Muscle of leg (tissue), 3 donors: ENCODE measurements at regions not wholly inside any gene's neighbourhood (a gene's known extent, or its start where the extent isn't known, plus 50 kb on each side); places are given as distances from the start of the nearest gene placed in this dataset.
A peak's percentile ranks its signal among the peaks of the same experiment; 100 is the strongest.

Experiments
- DNase-seq: peaks from one replicate; pipeline ENCODE4 v3.0.0; 2013
- H3K27ac ChIP-seq: one replicate; pipeline ENCODE4 v1.5.1; 2013; ENCODE audit warnings: mild to moderate bottlenecking, low read length, control low read depth
- H3K27me3 ChIP-seq: one replicate; pipeline ENCODE4 v1.6.1; 2013; ENCODE audit warnings: low read length; ENCODE audit not compliant: control insufficient read depth, insufficient read depth
- H3K36me3 ChIP-seq: one replicate; pipeline ENCODE4 v1.6.1; 2013; ENCODE audit warnings: low read length; ENCODE audit not compliant: control insufficient read depth, insufficient read depth
- H3K4me1 ChIP-seq: one replicate; pipeline ENCODE4 v1.6.1; 2013; ENCODE audit warnings: low read length; ENCODE audit not compliant: control insufficient read depth, insufficient read depth
- H3K4me3 ChIP-seq: one replicate; pipeline ENCODE4 v1.5.1; 2013; ENCODE audit warnings: low read length, control low read depth
- H3K9me3 ChIP-seq: replicated peaks from 2 replicates; pipeline ENCODE4 v1.6.1; 2013; ENCODE audit warnings: low read depth, low read length; ENCODE audit not compliant: control insufficient read depth
- WGBS: methylation state at CpG from one replicate; pipeline ENCODE4 v1.1.5; 2013; ENCODE audit warnings: missing lambda C conversion rate; ENCODE audit not compliant: insufficient coverage; 5-methylcytosine and 5-hydroxymethylcytosine counted together

- no peak overlapping the region for H3K4me3 ChIP-seq
- no peaks in the 10 kb centered on the region for H3K9me3 ChIP-seq
- H3K27ac ChIP-seq, result no peak overlapping the region
- no peaks in the 10 kb centered on the region for H3K36me3 ChIP-seq
- no peak for DNase-seq
- H3K4me1 ChIP-seq, result no peaks in the 10 kb centered on the region
- WGBS, result 29% methylated on average over 2 of the region's 5 CpGs
- H3K27me3 ChIP-seq, result no peaks in the 10 kb centered on the region
Observed at GRCh38 chr2:18662689-18663088, 73.3 kb upstream of the NT5C1B start.

GRCh38 chr2:18659915-18660314 lies 70.5 kb upstream of the NT5C1B start:
- H3K27ac ChIP-seq, result no peak overlapping the region

GRCh38 chr2:18656048-18656447 lies 66.7 kb upstream of the NT5C1B start:
- WGBS, result no CpG with 5 or more reads among the region's 2 CpGs

More at GRCh38 chr2:18659915-18660314, 70.5 kb upstream of the NT5C1B start:
- H3K4me1 ChIP-seq, result no peaks in the 10 kb centered on the region
- H3K27me3 ChIP-seq, result no peaks in the 10 kb centered on the region
- H3K9me3 ChIP-seq, result no peaks in the 10 kb centered on the region
- no peak overlapping the region for H3K4me3 ChIP-seq
- DNase-seq, result no peak
- WGBS, result no CpG with 5 or more reads among the region's 1 CpG
- no peaks in the 10 kb centered on the region for H3K36me3 ChIP-seq

GRCh38 chr2:18651842-18652774 lies 62.7 kb upstream of the NT5C1B start:
- Histone ChIP-seq H3K27me3 (no peaks in the 10 kb centered on the region), H3K27ac (no peak overlapping the region), H3K4me3 (no peak overlapping the region), H3K4me1 (no peaks in the 10 kb centered on the region), H3K36me3 (no peaks in the 10 kb centered on the region), H3K9me3 (no peaks in the 10 kb centered on the region)
- DNase-seq, result peak; percentile 46
- WGBS, result 14% methylated on average over 1 of the region's 3 CpGs

More at GRCh38 chr2:18656048-18656447, 66.7 kb upstream of the NT5C1B start:
- Histone ChIP-seq H3K36me3 (no peaks in the 10 kb centered on the region), H3K27me3 (no peaks in the 10 kb centered on the region), H3K4me3 (no peak overlapping the region), H3K9me3 (no peaks in the 10 kb centered on the region), H3K27ac (no peak overlapping the region), H3K4me1 (no peaks in the 10 kb centered on the region)
- no peak for DNase-seq

GRCh38 chr2:18650221-18650620 lies 60.9 kb upstream of the NT5C1B start:
- no peak for DNase-seq
- no peaks in the 10 kb centered on the region for H3K9me3 ChIP-seq
- no CpG with 5 or more reads among the region's 2 CpGs for WGBS

GRCh38 chr2:18649502-18650135 lies 60.2 kb upstream of the NT5C1B start:
- no peaks in the 10 kb centered on the region for H3K9me3 ChIP-seq
- DNase-seq, result peak; percentile 52
- H3K27me3 ChIP-seq, result no peaks in the 10 kb centered on the region
- no peak overlapping the region for H3K4me3 ChIP-seq
- no peaks in the 10 kb centered on the region for H3K4me1 ChIP-seq
- H3K27ac ChIP-seq, result no peak overlapping the region
- WGBS, result no CpG with 5 or more reads among the region's 1 CpG
- H3K36me3 ChIP-seq, result no peaks in the 10 kb centered on the region

More at GRCh38 chr2:18650221-18650620, 60.9 kb upstream of the NT5C1B start:
- no peaks in the 10 kb centered on the region for H3K4me1 ChIP-seq
- H3K27ac ChIP-seq, result no peak overlapping the region
- H3K4me3 ChIP-seq, result no peak overlapping the region
- H3K27me3 ChIP-seq, result no peaks in the 10 kb centered on the region
- no peaks in the 10 kb centered on the region for H3K36me3 ChIP-seq

GRCh38 chr2:18648161-18648560 lies 58.8 kb upstream of the NT5C1B start:
- Histone ChIP-seq H3K4me3 (no peak overlapping the region), H3K27me3 (no peaks in the 10 kb centered on the region), H3K27ac (no peak overlapping the region), H3K36me3 (no peaks in the 10 kb centered on the region), H3K9me3 (no peaks in the 10 kb centered on the region), H3K4me1 (no peaks in the 10 kb centered on the region)
- DNase-seq, result no peak
- 69% methylated on average over 2 of the region's 3 CpGs for WGBS

GRCh38 chr2:18647731-18648130 lies 58.4 kb upstream of the NT5C1B start:
- no peak overlapping the region for H3K27ac ChIP-seq
- WGBS, result no CpG with 5 or more reads among the region's 1 CpG
- no peaks in the 10 kb centered on the region for H3K36me3 ChIP-seq
- H3K4me3 ChIP-seq, result no peak overlapping the region
- peak; percentile 38 for DNase-seq
- no peaks in the 10 kb centered on the region for H3K9me3 ChIP-seq
- no peaks in the 10 kb centered on the region for H3K27me3 ChIP-seq
- no peaks in the 10 kb centered on the region for H3K4me1 ChIP-seq

- Histone ChIP-seq H3K9me3 (no peaks in the 10 kb centered on the region), H3K27me3 (no peaks in the 10 kb centered on the region), H3K4me3 (no peak overlapping the region), H3K27ac (no peak overlapping the region), H3K4me1 (no peaks in the 10 kb centered on the region), H3K36me3 (no peaks in the 10 kb centered on the region)
- DNase-seq, result no peak
Observed at GRCh38 chr2:18645315-18645714, 55.9 kb upstream of the NT5C1B start.

- WGBS, result 88% methylated on average over 1 of the region's 2 CpGs
- no peak overlapping the region for H3K4me3 ChIP-seq
- no peaks in the 10 kb centered on the region for H3K4me1 ChIP-seq
- no peaks in the 10 kb centered on the region for H3K36me3 ChIP-seq
- H3K9me3 ChIP-seq, result no peaks in the 10 kb centered on the region
- no peak for DNase-seq
- no peaks in the 10 kb centered on the region for H3K27me3 ChIP-seq
- H3K27ac ChIP-seq, result no peak overlapping the region
Observed at GRCh38 chr2:18644115-18644462, 54.7 kb upstream of the NT5C1B start.
